ENCODE measurements at regions not wholly inside any gene's neighbourhood (a gene's known extent, or its start where the extent isn't known, plus 50 kb on each side); places are given as distances from the start of the nearest gene placed in this dataset.
"Not testable (repeated sequence)": the region's sequence is repeated elsewhere in the genome, so short reads cannot be mapped to it uniquely, and the experiment has no call there.

- Histone ChIP-seq H3K27me3 (no peaks in the 10 kb centered on the region), H3K36me3 (no peaks in the 10 kb centered on the region), H3K9me3 (no peaks in the 10 kb centered on the region), H3K4me3 (no peak overlapping the region), H3K27ac (no peak overlapping the region), H3K4me1 (no peaks in the 10 kb centered on the region)
- intact Hi-C loops (cut with DNase I; ENCODE audit: low total_unique reads), result no loop called here
- no peak for TF ChIP-seq CTCF (IDR thresholded peaks at IDR 0.05)
- no peak for DNase-seq
These were observed 60.7 kb upstream of the SGO1 start for GRCh38 chr3:20246662-20247061.

GRCh38 chr3:20245781-20246180 lies 59.8 kb upstream of the SGO1 start:
- no peaks in the 10 kb centered on the region for H3K36me3 ChIP-seq
- intact Hi-C loops (cut with DNase I; ENCODE audit: low total_unique reads), result no loop called here
- peaks cover 0 to 7% (median 0%) of the 10 kb centered on the region in 4 donors for H3K4me1 ChIP-seq
- no peaks in the 10 kb centered on the region for H3K9me3 ChIP-seq
- TF ChIP-seq CTCF (IDR thresholded peaks at IDR 0.05), result no peak
- H3K27ac ChIP-seq, result no peak overlapping the region
- no peaks in the 10 kb centered on the region for H3K27me3 ChIP-seq
- no peak for DNase-seq
- no peak overlapping the region for H3K4me3 ChIP-seq

- Histone ChIP-seq H3K4me1 (peaks cover 0 to 12% (median 0%) of the 10 kb centered on the region in 4 donors), H3K27ac (no peak overlapping the region)
- TF ChIP-seq CTCF (IDR thresholded peaks at IDR 0.05), result no peak
These were observed 54.3 kb upstream of the SGO1 start for GRCh38 chr3:20240154-20240883.

GRCh38 chr3:20238199-20238598 lies 52.2 kb upstream of the SGO1 start:
- peaks cover 0 to 12% (median 0%) of the 10 kb centered on the region in 4 donors for H3K4me1 ChIP-seq
- H3K4me3 ChIP-seq; H3K27ac ChIP-seq; H3K27me3 ChIP-seq; intact Hi-C loops (cut with DNase I; ENCODE audit: low total_unique reads); DNase-seq; H3K36me3 ChIP-seq; H3K9me3 ChIP-seq: not testable (repeated sequence)

More at GRCh38 chr3:20240154-20240883, 54.3 kb upstream of the SGO1 start:
- Histone ChIP-seq H3K4me3 (no peak overlapping the region), H3K9me3 (no peaks in the 10 kb centered on the region), H3K27me3 (no peaks in the 10 kb centered on the region), H3K36me3 (no peaks in the 10 kb centered on the region)
- DNase-seq, result no peak
- intact Hi-C loops (cut with DNase I; ENCODE audit: low total_unique reads), result no loop called here

GRCh38 chr3:20236603-20237002 lies 50.6 kb upstream of the SGO1 start:
- H3K36me3 ChIP-seq, result no peaks in the 10 kb centered on the region
- no peak for DNase-seq
- H3K27me3 ChIP-seq, result no peaks in the 10 kb centered on the region
- TF ChIP-seq CTCF (IDR thresholded peaks at IDR 0.05), result no peak
- H3K27ac ChIP-seq, result no peak overlapping the region
- H3K9me3 ChIP-seq, result no peaks in the 10 kb centered on the region
- H3K4me3 ChIP-seq, result no peak overlapping the region
- peaks cover 0 to 12% (median 0%) of the 10 kb centered on the region in 4 donors for H3K4me1 ChIP-seq
- intact Hi-C loops (cut with DNase I; ENCODE audit: low total_unique reads), result no loop called here

Data from tibial artery (tissue), 4 donors.